Activated CD4-positive, alpha-beta memory T cell treated with anti-CD3 and anti-CD28 coated beads, Interleukin-2, amount 10 ng/mL, durations not matched to agents 7 days and 5 days (primary cell): ENCODE measurements at regions not wholly inside any gene's neighbourhood (a gene's known extent, or its start where the extent isn't known, plus 50 kb on each side); places are given as distances from the start of the nearest gene placed in this dataset.

ENCODE experiments used
- CTCF ChIA-PET: fragments of 350-600 bp; sonication (Branson Sonifier 250); formaldehyde crosslinking; loops from one replicate; lab custom pipeline; 2021; ENCODE audit warnings: antibody characterized with exemption, inconsistent platforms; lab: Charles Lee
- POLR2A ChIA-PET: fragments of 350-600 bp; sonication (Branson Sonifier 250); formaldehyde crosslinking; loops from one replicate; lab custom pipeline; 2021; ENCODE audit warnings: antibody characterized with exemption; lab: Charles Lee
- DNase-seq: peaks from one replicate; pipeline ENCODE4 v3.0.0-alpha.2; 2020
- H3K27ac Mint-ChIP-seq: one replicate; pipeline ENCODE4 v1.8.0; 2021; ENCODE audit warnings: mild to moderate bottlenecking, mixed read lengths
- H3K27me3 Mint-ChIP-seq: one replicate; pipeline ENCODE4 v1.8.0; 2021; ENCODE audit warnings: mixed read lengths
- H3K36me3 Mint-ChIP-seq: one replicate; pipeline ENCODE4 v1.8.0; 2021; ENCODE audit warnings: low read depth, mixed read lengths
- H3K4me1 Mint-ChIP-seq: one replicate; pipeline ENCODE4 v1.8.0; 2021; ENCODE audit warnings: mixed read lengths
- H3K4me3 Mint-ChIP-seq: one replicate; pipeline ENCODE4 v1.8.0; 2021; ENCODE audit warnings: mild to moderate bottlenecking, mixed read lengths
- H3K9me3 Mint-ChIP-seq: one replicate; pipeline ENCODE4 v1.8.0; 2021; ENCODE audit warnings: mixed read lengths

GRCh38 chr15:62757535-62757934 is 285.0 kb upstream of the TPM1 start:
- CTCF ChIA-PET, result no interaction called here
- no peak overlapping the region for H3K27ac Mint-ChIP-seq
- H3K27me3 Mint-ChIP-seq, result peaks cover 2% of the 10 kb centered on the region
- H3K36me3 Mint-ChIP-seq, result no peaks in the 10 kb centered on the region
- no peaks in the 10 kb centered on the region for H3K4me1 Mint-ChIP-seq
- no peaks in the 10 kb centered on the region for H3K9me3 Mint-ChIP-seq
- DNase-seq, result no peak
- POLR2A ChIA-PET, result no interaction called here
- no peak overlapping the region for H3K4me3 Mint-ChIP-seq

GRCh38 chr15:62758126-62758951 is 284.2 kb upstream of the TPM1 start:
- H3K36me3 Mint-ChIP-seq, result no peaks in the 10 kb centered on the region
- no peak for DNase-seq
- POLR2A ChIA-PET, result no interaction called here
- no peaks in the 10 kb centered on the region for H3K27me3 Mint-ChIP-seq
- no peaks in the 10 kb centered on the region for H3K9me3 Mint-ChIP-seq
- no peak overlapping the region for H3K4me3 Mint-ChIP-seq
- CTCF ChIA-PET, result no interaction called here
- H3K4me1 Mint-ChIP-seq, result no peaks in the 10 kb centered on the region
- no peak overlapping the region for H3K27ac Mint-ChIP-seq

GRCh38 chr15:62758952-62759349 is 283.6 kb upstream of the TPM1 start:
- H3K27ac Mint-ChIP-seq, result no peak overlapping the region
- POLR2A ChIA-PET, result no interaction called here
- H3K9me3 Mint-ChIP-seq, result no peaks in the 10 kb centered on the region
- no peak for DNase-seq
- no peaks in the 10 kb centered on the region for H3K36me3 Mint-ChIP-seq
- CTCF ChIA-PET, result no interaction called here
- no peaks in the 10 kb centered on the region for H3K4me1 Mint-ChIP-seq
- no peak overlapping the region for H3K4me3 Mint-ChIP-seq
- H3K27me3 Mint-ChIP-seq, result no peaks in the 10 kb centered on the region

GRCh38 chr15:62760538-62760937 is 282.0 kb upstream of the TPM1 start:
- Mint-ChIP-seq H3K4me1 (no peaks in the 10 kb centered on the region), H3K36me3 (no peaks in the 10 kb centered on the region), H3K27me3 (no peaks in the 10 kb centered on the region), H3K4me3 (no peak overlapping the region), H3K9me3 (no peaks in the 10 kb centered on the region), H3K27ac (no peak overlapping the region)
- POLR2A ChIA-PET, result no interaction called here
- no peak for DNase-seq
- CTCF ChIA-PET, result no interaction called here

- ChIA-PET POLR2A (no interaction called here), CTCF (no interaction called here)
Measured at GRCh38 chr15:62765916-62766315, 276.6 kb upstream of the TPM1 start.

GRCh38 chr15:62766599-62766998 is 275.9 kb upstream of the TPM1 start:
- Mint-ChIP-seq H3K27ac (no peak overlapping the region), H3K4me1 (no peaks in the 10 kb centered on the region), H3K27me3 (peaks cover 1% of the 10 kb centered on the region), H3K9me3 (no peaks in the 10 kb centered on the region), H3K4me3 (no peak overlapping the region), H3K36me3 (no peaks in the 10 kb centered on the region)
- POLR2A ChIA-PET, result no interaction called here
- no peak for DNase-seq
- CTCF ChIA-PET, result no interaction called here

More at GRCh38 chr15:62765916-62766315, 276.6 kb upstream of the TPM1 start:
- Mint-ChIP-seq H3K4me3 (no peak overlapping the region), H3K36me3 (no peaks in the 10 kb centered on the region), H3K27me3 (peaks cover 1% of the 10 kb centered on the region), H3K4me1 (no peaks in the 10 kb centered on the region), H3K27ac (no peak overlapping the region), H3K9me3 (no peaks in the 10 kb centered on the region)
- DNase-seq, result no peak

GRCh38 chr15:62769604-62770003 is 272.9 kb upstream of the TPM1 start:
- H3K27ac Mint-ChIP-seq, result no peak overlapping the region
- no peaks in the 10 kb centered on the region for H3K36me3 Mint-ChIP-seq
- no peaks in the 10 kb centered on the region for H3K4me1 Mint-ChIP-seq
- no peak for DNase-seq
- no peaks in the 10 kb centered on the region for H3K9me3 Mint-ChIP-seq
- CTCF ChIA-PET, result no interaction called here
- H3K4me3 Mint-ChIP-seq, result no peak overlapping the region
- H3K27me3 Mint-ChIP-seq, result peaks cover 1% of the 10 kb centered on the region
- POLR2A ChIA-PET, result no interaction called here

- Mint-ChIP-seq H3K27me3 (peaks cover 1% of the 10 kb centered on the region), H3K9me3 (no peaks in the 10 kb centered on the region), H3K4me3 (no peak overlapping the region), H3K4me1 (no peaks in the 10 kb centered on the region), H3K36me3 (no peaks in the 10 kb centered on the region), H3K27ac (no peak overlapping the region)
- CTCF ChIA-PET, result no interaction called here
- POLR2A ChIA-PET, result no interaction called here
- no peak for DNase-seq
Measured at GRCh38 chr15:62770111-62770660, 272.4 kb upstream of the TPM1 start.

GRCh38 chr15:62770752-62771151 is 271.8 kb upstream of the TPM1 start:
- POLR2A ChIA-PET, result no interaction called here
- DNase-seq, result no peak
- Mint-ChIP-seq H3K9me3 (no peaks in the 10 kb centered on the region), H3K27ac (no peak overlapping the region), H3K27me3 (peaks cover 1% of the 10 kb centered on the region), H3K4me3 (no peak overlapping the region), H3K4me1 (no peaks in the 10 kb centered on the region), H3K36me3 (no peaks in the 10 kb centered on the region)
- CTCF ChIA-PET, result no interaction called here

- ChIA-PET POLR2A (no interaction called here), CTCF (no interaction called here)
- no peak overlapping the region for H3K27ac Mint-ChIP-seq
- no peak overlapping the region for H3K4me3 Mint-ChIP-seq
- H3K9me3 Mint-ChIP-seq, result no peaks in the 10 kb centered on the region
- DNase-seq, result no peak
- peaks cover 1% of the 10 kb centered on the region for H3K27me3 Mint-ChIP-seq
- no peaks in the 10 kb centered on the region for H3K36me3 Mint-ChIP-seq
- no peaks in the 10 kb centered on the region for H3K4me1 Mint-ChIP-seq
Measured at GRCh38 chr15:62771234-62771633, 271.3 kb upstream of the TPM1 start.

- ChIA-PET POLR2A (no interaction called here), CTCF (no interaction called here)
- no peaks in the 10 kb centered on the region for H3K36me3 Mint-ChIP-seq
- H3K9me3 Mint-ChIP-seq, result no peaks in the 10 kb centered on the region
- H3K4me1 Mint-ChIP-seq, result no peaks in the 10 kb centered on the region
- H3K4me3 Mint-ChIP-seq, result no peak overlapping the region
- H3K27ac Mint-ChIP-seq, result no peak overlapping the region
- no peaks in the 10 kb centered on the region for H3K27me3 Mint-ChIP-seq
- no peak for DNase-seq
Measured at GRCh38 chr15:62773369-62774165, 269.0 kb upstream of the TPM1 start.

- Mint-ChIP-seq H3K9me3 (no peaks in the 10 kb centered on the region), H3K27ac (no peak overlapping the region), H3K27me3 (no peaks in the 10 kb centered on the region), H3K36me3 (no peaks in the 10 kb centered on the region), H3K4me3 (no peak overlapping the region), H3K4me1 (no peaks in the 10 kb centered on the region)
- POLR2A ChIA-PET, result no interaction called here
- CTCF ChIA-PET, result no interaction called here
- no peak for DNase-seq
Measured at GRCh38 chr15:62775932-62776331, 266.6 kb upstream of the TPM1 start.

- no peaks in the 10 kb centered on the region for H3K4me1 Mint-ChIP-seq
- CTCF ChIA-PET, result no interaction called here
- H3K36me3 Mint-ChIP-seq, result no peaks in the 10 kb centered on the region
- H3K27me3 Mint-ChIP-seq, result peaks cover 2% of the 10 kb centered on the region
- no peaks in the 10 kb centered on the region for H3K9me3 Mint-ChIP-seq
- no peak for DNase-seq
- H3K4me3 Mint-ChIP-seq, result no peak overlapping the region
- no peak overlapping the region for H3K27ac Mint-ChIP-seq
- POLR2A ChIA-PET, result no interaction called here
Measured at GRCh38 chr15:62777671-62778070, 264.9 kb upstream of the TPM1 start.
